Heart right ventricle (tissue), 16 donors: ENCODE measurements at regions not wholly inside any gene's neighbourhood (a gene's known extent, or its start where the extent isn't known, plus 50 kb on each side); places are given as distances from the start of the nearest gene placed in this dataset.

ENCODE experiments used
- ATAC-seq, 8 donors: fragments of 200-7000 bp; cut with Tn5 transposase; one replicate each; pipeline ENCODE4 v1.9.1; 2020; ENCODE audit warnings: mild to moderate bottlenecking in 8 of 8, moderate library complexity in 8 of 8, moderate number of reproducible peaks in 1 of 8
- DNase-seq, 2 donors: peaks; one replicate each; pipeline ENCODE4 v3.0.0-alpha.2; 2020
- H3K27ac ChIP-seq, 10 donors: fragments of 200-600 bp; sonication (generic) in 2 of 10; one replicate each; pipeline versions ENCODE4 v1.5.0 to v1.8.0; 2020 to 2022; ENCODE audit warnings: mild to moderate bottlenecking in 3 of 10
- H3K27me3 ChIP-seq, 7 donors: fragments of 200-600 bp; one replicate each; pipeline ENCODE4 v1.8.0; 2021 to 2022; ENCODE audit warnings: mild to moderate bottlenecking in 2 of 7
- H3K36me3 ChIP-seq, 9 donors: fragments of 200-600 bp; sonication (generic) in 1 of 9; one replicate each; pipeline versions ENCODE4 v1.5.0 to v1.8.0; 2020 to 2022; ENCODE audit warnings: mild to moderate bottlenecking in 2 of 9
- H3K4me1 ChIP-seq, 9 donors: fragments of 200-600 bp; sonication (generic) in 1 of 9; one replicate each; pipeline versions ENCODE4 v1.5.0 to v1.8.0; 2020 to 2022; ENCODE audit warnings: mild to moderate bottlenecking in 4 of 9
- H3K4me3 ChIP-seq, 10 donors: fragments of 200-600 bp; sonication (generic) in 2 of 10; one replicate each; pipeline versions ENCODE4 v1.5.0 to v1.8.0; 2020 to 2022; ENCODE audit warnings: mild to moderate bottlenecking in 7 of 10, moderate library complexity in 2 of 10
- H3K9me3 ChIP-seq, 11 donors: fragments of 200-600 bp in 10 of 11; sonication (generic) in 2 of 11; one replicate each; pipeline versions ENCODE4 v1.5.0 to v1.8.0; 2013 to 2022; ENCODE audit warnings: mild to moderate bottlenecking in 2 of 11, control low read depth in 1 of 11, moderate library complexity in 1 of 11
- CTCF ChIP-seq, 9 donors: fragments of 200-600 bp; sonication (generic) in 2 of 9; IDR thresholded peaks; one replicate each; pipeline versions ENCODE4 v1.5.0 to v1.8.0; 2021 to 2022; ENCODE audit warnings: antibody characterized with exemption in 9 of 9, mild to moderate bottlenecking in 5 of 9, moderate library complexity in 1 of 9
- WGBS, 2 donors: extraction: QIAGEN DNeasy Blood & Tissue Kit; methylation state at CpG; one replicate each; pipeline ENCODE4 v1.1.7; 2013; ENCODE audit warnings: inconsistent platforms in 1 of 2; 5-methylcytosine and 5-hydroxymethylcytosine counted together
- intact Hi-C, 10 donors: fragments of 100-400 bp; cut with DNase I; formaldehyde crosslinking; loops; one replicate each; pipeline versions ENCODE4 v1.11.1 to v1.14.2; 2022
- donor health status: Arrhythmogenic right ventricular cardiomyopathy.
- donor health status: ischemic (EF 13 %, LVEDD 7.1; RV severe dilation, severe dysfunction).
- donor health status: healthy with polysubstance abuse.
- donor health status: DM: no; HTN: yes; CAD: no.
- donor health status: DM: no; HTN: no; CAD: no.
- donor health status: ischemic (EF 25% LVEDD 6.9; RV normal size, moderate dysfunction).
- donor health status: ischemic (EF 25% LVEDD 5.7; RV mildly dilated, moderate dysfunction).
- donor health status: healthy.
- donor health status: DM: yes; HTN: yes; CAD: no.
- donor health status: Ischemic cardiomyopathy.
- donor health status: ischemic (EF 35%, LVEDD 5.7; RV mildly dilated, moderate dysfunction).
- donor health status: nonischemic (EF 11% LVEDD 7.7; RV severe dilation, severe dysfunction).
- donor health status: DM: yes; HTN: yes; CAD: no.
- donor health status: PGD.
- donor health status: ischemic (EF 29% LVEDD 5.4; RV normal size, mild dysfunction).
- donor health status: nonischemic (EF 23%, LVEDD 6.1; RV moderate dilation, normal function).

GRCh38 chr15:54854667-54855066 is 342.1 kb downstream of the RSL24D1 start:
- no peaks in the 10 kb centered on the region for H3K4me1 ChIP-seq
- no peak for ATAC-seq
- H3K27ac ChIP-seq: no peak overlapping the region
- H3K36me3 ChIP-seq: no peaks in the 10 kb centered on the region
- WGBS, 2 donors: 94 to 95% methylated on average over 1 of the region's 1 CpG
- DNase-seq: no peak
- TF ChIP-seq CTCF (IDR thresholded peaks at IDR 0.05): no peak
- intact Hi-C loops: no loop called here
- no peaks in the 10 kb centered on the region for H3K27me3 ChIP-seq
- H3K9me3 ChIP-seq: peaks cover 0 to 30% (median 6%) of the 10 kb centered on the region in 11 donors
- H3K4me3 ChIP-seq: no peak overlapping the region

- DNase-seq: no peak
- H3K9me3 ChIP-seq: peaks cover 0 to 11% (median 0%) of the 10 kb centered on the region in 11 donors
- no peak overlapping the region for H3K27ac ChIP-seq
- TF ChIP-seq CTCF (IDR thresholded peaks at IDR 0.05): no peak
- no peaks in the 10 kb centered on the region for H3K4me1 ChIP-seq
- H3K4me3 ChIP-seq: no peak overlapping the region
- WGBS, 2 donors: 67 to 74% methylated on average over 4 of the region's 4 CpGs
- H3K27me3 ChIP-seq: no peaks in the 10 kb centered on the region
- no peak for ATAC-seq
- no peaks in the 10 kb centered on the region for H3K36me3 ChIP-seq
- intact Hi-C loops: no loop called here
These were observed 346.6 kb downstream of the RSL24D1 start for GRCh38 chr15:54850101-54850500.

GRCh38 chr15:54843006-54843405 is 353.7 kb downstream of the RSL24D1 start:
- H3K4me1 ChIP-seq: no peaks in the 10 kb centered on the region
- intact Hi-C loops: no loop called here

GRCh38 chr15:54841701-54842305 is 354.9 kb downstream of the RSL24D1 start:
- Histone ChIP-seq H3K36me3 (no peaks in the 10 kb centered on the region), H3K27ac (no peak overlapping the region), H3K4me1 (no peaks in the 10 kb centered on the region), H3K4me3 (no peak overlapping the region), H3K9me3 (no peaks in the 10 kb centered on the region), H3K27me3 (peaks cover 0 to 6% (median 0%) of the 10 kb centered on the region in 7 donors)
- intact Hi-C loops: no loop called here
- TF ChIP-seq CTCF (IDR thresholded peaks at IDR 0.05): no peak
- 77 to 86% methylated on average over 3 of the region's 3 CpGs for WGBS, 2 donors
- DNase-seq (no peak), ATAC-seq (peak in 1 of 8 donors; percentile 19)

More at GRCh38 chr15:54843006-54843405, 353.7 kb downstream of the RSL24D1 start:
- ATAC-seq (peak in 1 of 8 donors; percentile 25), DNase-seq (no peak)
- no peak overlapping the region for H3K27ac ChIP-seq
- no peaks in the 10 kb centered on the region for H3K36me3 ChIP-seq
- H3K4me3 ChIP-seq: no peak overlapping the region
- no peak for TF ChIP-seq CTCF (IDR thresholded peaks at IDR 0.05)
- peaks cover 0 to 5% (median 0%) of the 10 kb centered on the region in 7 donors for H3K27me3 ChIP-seq
- no peaks in the 10 kb centered on the region for H3K9me3 ChIP-seq
